NB4 (cell line): ENCODE measurements at regions not wholly inside any gene's neighbourhood (a gene's known extent, or its start where the extent isn't known, plus 50 kb on each side); places are given as distances from the start of the nearest gene placed in this dataset.
A peak's percentile ranks its signal among the peaks of the same experiment; 100 is the strongest.

Experiments used
- DNase-seq: peaks from one replicate; pipeline ENCODE4 v3.0.0; 2010; ENCODE audit warnings: low read depth
- H3K4me3 ChIP-seq: one replicate; pipeline ENCODE4 v1.5.1; 2011; ENCODE audit warnings: mild to moderate bottlenecking, low read depth, low read length, moderate library complexity
- CTCF ChIP-seq: IDR thresholded peaks from one replicate; pipeline ENCODE4 v1.5.1; 2012; ENCODE audit warnings: low read depth, low read length
- MYC ChIP-seq: IDR thresholded peaks from 2 replicates; pipeline ENCODE4 v1.6.1; 2011; ENCODE audit warnings: low read depth, low read length
- POLR2A ChIP-seq: IDR thresholded peaks from 2 replicates; pipeline ENCODE4 v1.6.1; 2011; ENCODE audit warnings: mild to moderate bottlenecking; ENCODE audit not compliant: insufficient read length; ENCODE audit errors: extremely low read depth
- TF ChIP-seq, protein P1 (sequence below): IDR thresholded peaks from 2 replicates; pipeline ENCODE4 v1.6.1; 2011; ENCODE audit warnings: low read depth, low read length

- DNase-seq: no peak
- no peak overlapping the region for H3K4me3 ChIP-seq
- TF ChIP-seq, protein P1, sequence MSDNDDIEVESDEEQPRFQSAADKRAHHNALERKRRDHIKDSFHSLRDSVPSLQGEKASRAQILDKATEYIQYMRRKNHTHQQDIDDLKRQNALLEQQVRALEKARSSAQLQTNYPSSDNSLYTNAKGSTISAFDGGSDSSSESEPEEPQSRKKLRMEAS: no peak
- TF ChIP-seq MYC (no peak), CTCF (no peak), POLR2A (no peak)
Observed at GRCh38 chr2:234430871-234431270, 66.0 kb downstream of the ARL4C start.

DNA sequence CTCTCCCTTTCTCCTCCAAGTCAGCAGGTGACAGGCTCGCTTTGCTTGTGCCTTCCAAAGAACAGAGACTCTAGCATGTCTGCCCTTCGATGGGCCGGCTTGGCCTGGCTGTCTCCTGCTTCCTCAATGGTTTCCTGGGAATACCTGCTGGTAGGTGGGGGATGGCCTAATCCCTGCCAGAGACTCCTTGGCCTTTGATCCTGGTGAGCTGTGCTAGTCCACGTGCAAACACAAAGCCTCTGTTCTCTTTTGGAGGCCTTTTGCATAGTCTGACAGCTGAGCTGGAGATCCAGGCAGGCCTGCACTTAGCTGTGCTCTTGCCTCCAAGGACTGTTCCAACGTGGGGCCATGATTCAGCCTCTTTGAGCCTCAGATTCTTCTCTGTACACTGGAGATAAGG lies 67.6 kb downstream of the ARL4C start:
- H3K4me3 ChIP-seq: no peak overlapping the region
- TF ChIP-seq POLR2A (no peak), CTCF (no peak), MYC (no peak)
- TF ChIP-seq, protein P1: no peak
- no peak for DNase-seq

GRCh38 chr2:234427081-234428061 lies 69.5 kb downstream of the ARL4C start:
- DNase-seq: no peak
- no peak for TF ChIP-seq MYC
- TF ChIP-seq POLR2A: no peak
- TF ChIP-seq CTCF: no peak
- TF ChIP-seq, protein P1: no peak
- H3K4me3 ChIP-seq: no peak overlapping the region

DNA sequence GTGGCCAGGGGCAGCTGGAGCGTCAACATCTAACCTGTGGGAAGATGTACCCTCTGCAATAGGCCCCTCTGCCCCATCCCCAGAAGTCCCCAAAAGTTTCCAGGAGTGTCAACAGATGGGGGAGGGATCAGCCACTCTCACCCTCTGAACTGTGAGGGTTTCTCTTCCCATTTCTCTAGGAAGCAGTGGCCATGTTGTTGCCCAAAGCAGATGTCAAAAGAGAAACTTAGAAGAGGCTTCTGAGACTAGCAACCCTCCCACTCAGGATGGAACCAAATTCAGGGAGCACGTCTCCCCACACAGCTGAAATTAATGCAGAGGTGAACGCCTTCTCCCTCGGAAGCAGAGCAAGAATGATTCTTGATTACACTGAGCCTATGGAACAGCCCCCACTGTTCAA lies 70.3 kb downstream of the ARL4C start:
- H3K4me3 ChIP-seq: no peak overlapping the region
- no peak for DNase-seq
- TF ChIP-seq CTCF (no peak), MYC (no peak), POLR2A (no peak)
- TF ChIP-seq, protein P1: no peak

DNA sequence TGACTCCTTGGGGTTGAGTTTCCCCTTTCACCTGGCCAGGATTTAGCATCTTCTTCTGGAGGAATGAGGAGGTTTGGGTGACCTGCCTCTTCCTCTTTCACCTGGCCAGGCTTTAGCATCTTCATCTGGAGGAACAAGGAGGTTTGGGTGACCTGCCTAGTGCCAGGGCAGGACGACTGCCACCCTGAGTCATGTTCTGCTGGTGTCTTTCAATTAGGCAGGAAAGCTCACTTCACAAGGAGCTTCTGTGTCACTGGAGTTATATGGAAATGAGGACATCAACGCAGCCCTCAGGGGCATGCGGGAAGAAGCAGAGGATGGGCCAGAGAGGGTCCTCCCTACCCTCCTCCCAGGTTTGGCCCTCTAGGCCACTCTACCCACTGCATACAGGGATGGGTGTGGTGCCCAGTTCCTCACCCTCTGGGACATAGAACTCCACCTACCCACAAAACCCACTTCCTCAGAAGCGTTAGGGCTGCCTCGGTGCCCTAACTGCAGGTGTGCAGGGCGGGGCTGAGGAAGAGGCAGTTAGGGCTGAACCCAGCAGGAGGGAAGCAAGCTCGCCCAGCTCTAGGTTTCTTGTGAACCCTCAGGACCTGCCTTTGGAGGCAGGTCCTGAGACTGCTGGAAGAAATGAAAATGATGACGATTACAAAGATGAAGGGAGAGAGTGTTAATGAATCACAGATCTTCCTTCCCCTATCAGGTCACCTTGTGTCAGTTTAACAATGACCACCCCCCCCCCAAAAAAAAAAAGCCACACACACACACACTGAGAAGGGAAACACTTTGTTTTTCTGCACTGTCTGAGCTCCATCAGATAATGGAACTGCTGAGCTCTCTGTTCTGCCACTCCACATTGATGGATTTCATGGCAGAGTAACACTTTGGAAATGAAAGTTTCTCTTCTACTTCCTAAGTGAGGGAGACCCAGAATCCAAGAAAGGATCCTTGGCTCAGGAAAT lies 71.0 kb downstream of the ARL4C start:
- no peak overlapping the region for H3K4me3 ChIP-seq
- DNase-seq: peak; percentile 45
- no peak for TF ChIP-seq CTCF
